HG02759 (cell line): ENCODE measurements at regions not wholly inside any gene's neighbourhood (a gene's known extent, or its start where the extent isn't known, plus 50 kb on each side); places are given as distances from the start of the nearest gene placed in this dataset.

ENCODE experiments used
- ATAC-seq: cut with Tn5 transposase; IDR thresholded peaks from one replicate; pipeline ENCODE4 v1.9.1; 2021; ENCODE audit warnings: mild to moderate bottlenecking, moderate library complexity; ENCODE audit not compliant: unreplicated experiment

DNA sequence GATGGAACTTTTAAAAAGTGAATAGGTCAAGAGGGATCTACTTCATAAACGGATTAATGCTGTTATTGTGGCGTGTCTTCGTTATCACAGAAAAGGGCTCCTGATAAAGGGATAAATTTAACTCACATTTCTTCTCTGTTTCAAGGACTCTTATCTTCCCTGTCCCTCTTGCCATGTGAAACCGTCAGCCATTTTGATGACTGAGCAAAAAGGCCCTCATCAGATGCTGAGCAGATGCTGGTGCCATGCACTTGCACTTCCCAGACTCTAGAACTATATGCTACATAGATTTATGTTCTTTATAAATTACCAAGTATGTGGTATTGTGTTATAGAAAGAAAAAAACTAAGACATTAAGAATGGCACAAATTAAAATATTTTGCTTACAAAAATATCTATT is 1011.8 kb upstream of the GBE1 start:
- ATAC-seq: no peak

DNA sequence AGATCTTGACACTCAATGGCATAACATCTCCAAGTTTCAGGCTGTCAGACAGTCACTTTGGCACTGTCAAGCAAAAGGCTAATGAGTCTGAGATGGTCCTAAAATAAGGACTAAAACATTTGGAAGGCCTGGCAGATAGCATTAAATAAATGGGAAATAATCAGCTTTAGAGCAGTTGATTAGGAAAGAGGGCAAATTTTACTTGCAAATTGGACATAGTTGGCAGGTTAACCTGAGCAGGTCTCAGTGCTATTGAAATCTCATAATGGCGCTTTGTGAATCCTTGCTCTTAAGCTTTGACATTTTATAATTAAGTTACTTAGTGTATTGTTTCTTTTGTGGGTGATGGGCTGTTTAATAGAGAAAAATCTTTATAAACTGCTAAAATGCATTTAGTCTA is 1003.1 kb upstream of the GBE1 start:
- ATAC-seq: no peak

DNA sequence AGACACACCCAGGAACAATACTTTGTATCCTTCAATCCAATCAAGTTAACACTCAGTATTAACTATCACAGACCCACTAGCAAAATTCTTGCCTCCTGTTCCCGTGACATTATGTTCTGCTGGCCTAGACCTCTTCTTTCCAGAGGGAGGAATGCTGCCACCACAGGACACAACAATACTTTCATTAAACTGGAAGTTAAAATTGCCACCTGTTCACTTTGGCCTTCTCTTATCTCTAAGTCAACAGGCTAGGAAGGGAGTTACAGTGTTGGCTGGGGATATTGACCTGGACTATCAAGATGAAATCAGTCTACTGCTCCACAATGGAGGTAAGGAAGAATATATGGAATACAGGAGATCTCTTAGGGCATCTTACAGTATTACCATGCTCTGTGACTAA is 1000.4 kb upstream of the GBE1 start:
- no peak for ATAC-seq

DNA sequence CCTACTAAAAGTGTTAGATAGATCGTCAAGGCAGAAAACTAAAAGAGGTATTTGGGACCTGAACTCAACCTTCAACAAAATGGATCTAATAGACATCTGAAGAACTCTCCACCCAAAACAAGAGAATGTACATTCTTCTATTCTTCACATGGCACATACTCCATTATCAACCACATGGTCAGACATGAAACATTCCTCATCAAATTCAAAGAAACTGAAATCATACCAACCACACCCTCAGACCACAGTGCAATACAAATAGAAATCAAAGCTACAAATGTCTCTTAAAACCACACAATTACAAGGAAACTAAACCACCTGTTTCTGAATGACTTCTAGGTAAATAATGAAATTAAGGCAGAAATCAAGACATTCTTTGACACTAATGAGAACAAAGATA is 984.1 kb upstream of the GBE1 start:
- no peak for ATAC-seq

DNA sequence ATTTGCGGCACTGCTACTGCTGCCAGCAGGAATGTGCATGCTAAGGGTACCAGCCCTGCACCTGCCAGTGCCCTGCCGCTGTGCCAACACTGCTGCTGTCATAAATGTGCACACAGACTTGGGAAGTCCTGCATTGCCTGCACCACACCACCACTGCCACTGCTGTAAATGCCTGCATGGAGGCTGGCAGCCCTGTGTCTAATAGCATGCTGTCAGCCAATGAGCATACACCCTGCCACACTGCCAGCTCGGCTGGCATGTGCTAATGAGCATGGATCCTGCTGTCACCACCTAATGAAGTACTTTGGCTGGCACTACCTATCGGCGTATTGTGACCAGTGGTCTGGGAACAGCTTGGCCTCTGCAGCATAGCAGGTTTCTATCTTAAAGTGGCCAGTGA is 981.8 kb upstream of the GBE1 start:
- no peak for ATAC-seq

DNA sequence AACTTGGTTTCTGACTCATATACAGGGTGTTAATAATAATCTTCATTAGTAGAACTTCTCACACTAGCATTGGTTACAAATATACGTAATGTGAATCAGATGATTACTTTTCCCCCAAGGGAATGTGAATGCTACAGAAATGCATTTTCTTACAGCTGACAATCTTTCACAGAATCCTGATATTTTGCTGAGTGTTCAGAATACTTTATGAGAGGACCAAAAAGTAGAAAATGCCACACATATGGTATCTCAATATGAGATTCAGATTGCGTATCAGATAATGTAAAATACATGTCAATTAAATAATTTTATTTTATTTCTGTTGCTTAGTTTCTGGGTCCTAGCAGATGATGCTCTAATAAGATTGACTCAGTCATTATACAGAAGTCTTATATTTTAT is 979.9 kb upstream of the GBE1 start:
- no peak for ATAC-seq

DNA sequence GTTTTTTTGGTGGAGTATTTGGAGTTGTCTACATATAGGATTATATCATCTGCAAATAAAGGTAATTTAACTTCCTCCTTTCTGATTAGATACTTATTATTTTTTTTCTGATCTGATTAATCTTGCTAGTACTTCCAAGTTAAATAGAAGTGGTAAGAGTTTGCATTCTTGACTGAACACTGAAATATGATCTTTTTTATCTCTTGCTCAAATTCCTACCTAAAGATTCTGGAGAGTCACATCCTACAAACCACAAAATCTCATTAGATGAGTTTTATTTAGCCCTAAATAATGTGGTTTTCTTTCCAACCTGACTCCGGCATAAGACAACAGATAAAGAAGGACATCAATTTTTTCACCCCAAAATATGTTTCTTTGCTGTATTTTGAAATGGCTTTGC is 977.9 kb upstream of the GBE1 start:
- ATAC-seq: no peak

DNA sequence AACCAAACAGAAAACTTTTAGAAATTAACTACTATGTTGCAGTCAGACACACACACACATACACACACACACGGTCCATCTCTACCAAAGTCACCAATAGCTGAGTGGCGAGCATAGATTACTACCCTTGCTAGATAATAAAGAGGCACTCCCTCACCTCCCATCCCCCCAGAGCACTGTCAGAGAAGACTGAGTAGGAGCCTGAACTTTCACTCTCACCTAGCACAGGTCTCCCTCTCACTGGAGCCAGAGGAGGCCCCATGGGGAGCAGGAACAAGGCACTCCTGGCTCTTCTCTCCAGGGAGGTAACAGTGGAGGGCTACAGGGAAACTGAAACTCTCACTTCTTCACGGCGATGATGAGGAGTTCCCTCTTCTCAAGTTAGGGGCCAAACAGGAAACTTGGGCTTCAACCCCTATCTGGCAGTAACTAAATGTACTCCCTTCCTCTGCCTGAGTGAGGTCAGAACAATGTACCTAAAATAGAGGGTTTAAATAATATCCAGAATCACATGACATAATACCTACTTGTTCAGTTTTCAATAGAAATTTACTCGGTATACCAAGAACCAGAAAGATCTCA is 975.3 kb upstream of the GBE1 start:
- no peak for ATAC-seq

DNA sequence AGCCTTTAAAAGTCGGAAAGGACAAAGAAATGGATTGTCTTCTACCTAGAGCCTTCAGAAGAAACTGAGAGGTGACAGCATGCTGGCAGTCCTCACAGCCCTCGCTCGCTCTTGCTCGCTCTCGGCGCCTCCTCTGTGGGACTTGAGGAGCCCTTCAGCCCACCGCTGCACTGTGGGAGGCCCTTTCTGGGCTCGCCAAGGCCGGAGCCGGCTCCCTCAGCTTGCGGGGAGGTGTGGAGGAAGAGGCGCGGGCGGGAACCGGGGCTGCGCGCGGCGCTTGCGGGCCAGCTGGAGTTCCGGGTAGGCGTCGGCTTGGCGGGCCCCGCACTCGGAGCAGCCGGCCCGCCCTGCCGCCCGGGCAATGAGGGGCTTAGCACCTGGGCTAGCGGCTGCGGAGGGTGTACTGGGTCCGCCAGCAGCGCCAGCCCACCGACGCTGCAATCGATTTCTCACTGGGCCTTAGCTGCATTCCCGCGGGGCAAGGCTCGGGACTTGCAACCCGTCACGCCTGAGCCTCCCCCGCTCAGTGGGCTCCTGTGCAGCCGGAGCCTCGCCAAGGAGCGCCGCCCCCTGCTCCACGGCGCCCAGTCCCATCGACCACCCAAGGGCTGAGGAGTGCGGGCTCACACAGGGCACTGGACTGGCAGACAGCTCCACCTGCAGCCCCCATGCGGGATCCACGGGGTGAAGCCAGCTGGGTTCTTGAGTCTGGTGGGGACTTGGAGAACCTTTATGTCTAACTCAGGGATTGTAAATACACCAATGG is 953.8 kb upstream of the GBE1 start:
- ATAC-seq: no peak

DNA sequence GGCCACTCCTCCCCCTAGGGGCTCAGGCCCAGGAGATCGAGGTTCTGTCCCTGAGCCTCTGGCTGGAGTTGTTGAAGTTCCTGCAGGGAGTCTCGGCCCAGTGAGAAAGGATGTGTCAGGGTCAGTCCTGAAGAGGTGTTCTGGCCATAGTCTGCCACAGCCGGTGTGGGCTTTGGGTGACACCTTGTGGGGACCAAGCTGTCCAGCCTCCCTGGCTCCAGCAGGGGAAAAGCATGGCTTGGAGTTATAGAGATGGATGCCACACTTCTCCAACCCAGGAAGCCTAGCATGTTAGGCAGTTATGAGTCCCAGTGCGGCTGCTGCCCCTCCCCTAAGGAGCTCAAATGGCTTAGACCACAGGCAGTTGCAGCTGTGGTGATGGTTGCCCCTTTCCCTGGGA is 945.6 kb upstream of the GBE1 start:
- ATAC-seq: no peak

DNA sequence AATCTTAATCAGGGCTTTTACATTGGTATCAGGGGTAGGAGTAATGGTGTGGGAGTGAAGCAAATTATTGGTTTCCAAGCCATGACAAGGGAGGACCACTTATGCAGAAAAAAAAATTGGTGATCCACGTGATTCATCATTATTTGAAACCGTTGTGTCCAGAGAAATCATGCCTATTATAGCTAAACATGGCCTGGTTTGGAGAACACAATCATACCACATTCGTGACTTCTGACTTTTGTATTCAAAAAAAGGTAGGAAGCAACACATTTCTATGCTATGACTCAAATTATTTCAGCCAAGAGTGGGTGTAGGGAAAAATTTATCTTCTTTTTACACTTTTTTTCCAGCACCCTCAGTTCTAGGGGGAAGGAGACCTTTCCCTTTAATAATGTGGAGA is 924.3 kb upstream of the GBE1 start:
- no peak for ATAC-seq

DNA sequence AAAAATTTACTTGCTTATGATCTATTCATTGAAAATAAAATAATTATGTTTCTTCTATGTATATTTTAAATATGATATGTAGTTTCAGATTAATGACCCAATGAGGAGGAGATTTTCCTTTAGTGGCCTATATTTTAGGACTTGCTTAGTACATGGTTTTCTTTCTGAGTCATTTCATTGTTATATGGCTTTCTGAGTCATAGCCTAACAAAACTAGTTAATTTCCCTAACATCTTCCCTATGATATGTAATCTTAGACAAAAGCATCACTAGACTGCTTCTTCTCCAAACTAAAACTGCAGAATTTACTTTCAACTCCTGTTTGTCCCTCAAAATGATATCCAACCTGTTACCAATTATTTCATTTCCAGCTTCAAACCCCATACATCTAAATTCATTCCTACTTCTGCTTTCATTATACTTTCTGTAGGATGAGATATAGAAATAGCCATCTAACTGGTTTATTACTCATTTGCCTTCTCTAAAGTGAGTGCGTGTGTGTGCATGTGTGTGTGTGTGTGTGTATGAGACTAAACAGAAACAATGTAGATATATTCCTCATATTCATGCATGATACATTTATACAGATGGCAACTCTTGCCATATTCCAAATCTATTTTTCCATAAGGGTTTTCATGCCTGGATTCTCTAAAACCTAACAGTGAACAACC is 915.0 kb upstream of the GBE1 start:
- ATAC-seq: no peak

DNA sequence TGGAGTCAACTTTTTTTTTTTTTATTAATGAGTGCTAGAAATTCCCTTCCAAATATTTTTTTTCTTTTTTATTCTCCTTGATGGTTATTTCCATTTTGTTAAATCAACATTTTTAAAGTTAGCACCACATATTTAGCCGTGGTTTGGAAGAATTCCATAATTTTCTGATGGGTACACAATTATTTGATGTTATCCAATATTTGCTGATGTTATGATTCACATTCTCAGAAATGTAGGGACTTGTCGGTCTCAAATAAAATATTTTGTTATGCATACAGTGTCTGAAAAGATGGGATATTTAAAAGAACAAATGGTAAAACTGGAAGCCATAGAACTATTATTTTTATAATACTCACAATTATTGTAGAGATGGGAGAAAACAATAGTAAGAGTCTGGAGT is 911.5 kb upstream of the GBE1 start:
- no peak for ATAC-seq

DNA sequence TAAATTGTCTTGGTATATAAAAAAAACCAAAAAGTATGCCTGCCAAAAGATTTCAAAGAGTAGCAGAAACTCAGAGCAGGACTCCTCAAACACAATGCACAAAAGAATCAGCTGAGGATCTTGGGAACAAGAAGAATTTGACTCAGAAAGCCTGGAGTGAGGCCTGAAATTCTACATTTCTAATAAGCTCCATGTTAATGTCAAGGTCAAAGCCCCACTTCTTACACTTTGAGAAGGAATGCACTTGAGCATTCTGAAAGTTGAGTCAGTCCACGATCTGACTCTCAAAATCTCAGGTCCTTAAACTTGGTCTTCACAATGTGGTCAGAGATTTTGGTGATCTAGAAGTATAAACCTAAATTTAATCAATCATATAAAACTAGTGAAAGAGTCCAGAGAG is 910.0 kb upstream of the GBE1 start:
- ATAC-seq: no peak

DNA sequence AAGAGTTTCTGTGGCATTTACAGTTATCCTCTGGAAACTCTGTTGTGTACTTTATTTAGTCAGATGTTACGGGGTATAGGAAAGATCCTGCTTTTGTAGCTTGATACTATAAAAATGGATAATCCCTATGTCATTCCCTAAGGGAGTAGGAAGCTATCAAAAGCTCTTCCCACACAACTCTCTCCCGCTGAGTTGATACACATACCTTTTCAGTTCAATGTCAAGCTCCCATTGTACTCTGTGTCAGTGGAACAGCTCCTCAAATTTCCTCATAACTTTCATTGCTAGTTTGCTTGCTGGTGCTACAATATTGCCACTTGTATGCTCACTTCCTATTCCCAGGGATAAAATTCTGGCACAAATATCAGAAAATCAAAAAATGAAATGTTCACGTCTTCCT is 893.3 kb upstream of the GBE1 start:
- no peak for ATAC-seq

DNA sequence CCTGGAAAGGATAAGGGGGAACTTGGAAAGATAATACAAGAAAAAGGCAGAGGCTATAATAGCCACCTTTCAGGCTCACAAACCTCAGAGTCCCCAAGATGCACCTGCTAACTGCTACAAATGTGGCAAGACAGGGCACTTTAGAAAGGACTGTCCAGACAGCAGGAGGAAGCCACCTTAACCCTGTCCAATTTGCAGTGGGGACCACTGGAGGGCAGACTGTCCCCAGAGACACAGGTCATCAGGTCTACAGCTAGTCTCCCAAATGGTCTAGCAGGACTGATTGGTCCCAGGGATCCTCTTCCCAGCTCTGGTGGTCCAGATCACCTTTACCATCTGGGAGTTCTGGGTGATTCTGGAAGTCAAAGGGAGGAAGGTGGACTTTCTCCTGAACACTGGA is 882.5 kb upstream of the GBE1 start:
- ATAC-seq: no peak

DNA sequence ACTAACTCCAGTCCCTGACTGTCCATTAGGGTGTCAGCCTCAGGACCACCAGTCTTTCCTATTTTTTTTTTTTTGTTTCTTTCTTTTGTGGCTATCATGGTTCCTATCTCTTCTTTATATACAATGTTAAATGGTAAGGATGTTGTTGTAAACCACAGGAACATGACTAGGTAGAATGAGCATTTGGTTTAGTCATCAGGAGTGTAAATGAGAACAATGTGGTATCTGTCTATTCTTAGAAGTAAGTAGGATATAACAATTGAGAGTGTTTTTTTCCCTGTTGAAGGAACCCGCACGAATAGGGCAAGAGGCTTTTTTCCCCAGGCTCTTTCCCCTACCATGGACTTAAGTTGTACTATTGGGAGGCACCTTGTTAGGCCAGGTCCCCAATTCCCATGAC is 880.3 kb upstream of the GBE1 start:
- no peak for ATAC-seq

DNA sequence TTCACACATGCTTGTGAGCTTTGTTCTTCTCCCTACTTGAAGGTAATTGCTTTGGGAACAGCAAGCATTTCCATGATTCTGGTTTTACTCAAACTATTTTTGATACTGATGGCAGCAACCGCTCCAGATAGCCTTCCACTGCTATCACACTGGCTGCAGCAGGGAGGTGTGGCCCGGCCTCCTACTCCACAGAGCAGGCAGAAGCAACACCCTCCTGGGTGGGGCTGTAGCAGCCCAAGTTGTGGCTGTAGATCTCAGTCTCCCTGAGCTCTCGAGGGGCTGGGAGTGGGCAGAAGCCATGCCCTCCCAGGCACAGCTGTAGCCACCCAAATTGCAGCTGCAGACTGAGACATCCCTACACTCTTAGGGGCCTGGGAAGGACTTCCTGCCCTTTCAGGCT is 878.8 kb upstream of the GBE1 start:
- ATAC-seq: no peak

DNA sequence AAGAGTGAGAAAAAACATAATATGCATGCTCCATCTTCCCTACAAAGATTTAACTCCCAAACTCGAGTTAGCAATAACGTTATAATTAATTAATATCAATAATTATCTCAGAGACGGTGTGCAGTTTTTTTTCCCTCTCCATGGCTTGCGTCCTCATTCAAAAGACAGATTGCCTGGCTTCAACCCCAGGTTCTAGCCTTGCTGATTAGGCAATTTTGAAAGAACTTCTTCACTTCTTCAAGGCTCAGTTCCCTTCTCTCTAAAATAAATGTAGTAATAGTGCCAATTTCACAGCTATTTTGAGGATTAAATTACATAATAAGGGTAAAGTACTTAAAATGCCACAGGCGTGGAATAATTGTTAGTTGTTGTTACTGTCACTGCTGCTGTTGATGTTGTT is 876.1 kb upstream of the GBE1 start:
- no peak for ATAC-seq

DNA sequence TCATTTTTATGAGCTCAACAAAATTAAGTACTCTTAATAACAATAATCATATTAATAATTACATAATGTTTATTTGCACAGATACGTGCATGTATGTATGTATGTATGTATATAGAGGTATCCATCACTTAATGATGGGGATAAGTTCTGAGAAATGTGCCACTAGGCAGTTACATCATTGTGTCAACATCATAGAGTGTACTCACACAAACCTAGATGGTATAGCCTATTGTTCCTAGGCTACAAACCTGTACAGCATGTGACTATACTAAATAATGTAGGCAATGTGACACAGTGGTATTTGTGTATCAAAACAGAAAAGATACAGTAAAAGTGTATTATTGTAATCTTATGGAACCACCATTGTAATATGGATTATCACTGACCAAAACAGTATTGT is 874.7 kb upstream of the GBE1 start:
- no peak for ATAC-seq

DNA sequence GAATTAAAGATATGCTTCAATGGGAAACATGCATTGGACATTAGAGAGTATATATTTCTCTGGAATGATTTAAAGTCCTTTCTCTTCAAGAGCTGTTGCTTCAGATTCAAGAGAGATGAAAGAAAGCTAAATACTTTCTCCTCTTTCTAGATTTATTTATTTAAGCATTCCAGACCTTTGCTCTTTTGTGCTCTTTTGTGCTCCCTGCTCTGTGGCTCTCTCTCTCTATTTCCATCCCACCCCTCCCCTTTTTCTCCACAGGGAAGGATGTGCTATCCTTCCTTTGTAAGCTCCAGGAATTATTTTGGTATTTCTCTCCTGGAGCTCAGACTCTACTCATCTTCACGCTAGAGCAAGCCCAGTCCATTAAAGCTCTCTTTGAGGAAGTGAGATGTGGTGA is 871.9 kb upstream of the GBE1 start:
- no peak for ATAC-seq

DNA sequence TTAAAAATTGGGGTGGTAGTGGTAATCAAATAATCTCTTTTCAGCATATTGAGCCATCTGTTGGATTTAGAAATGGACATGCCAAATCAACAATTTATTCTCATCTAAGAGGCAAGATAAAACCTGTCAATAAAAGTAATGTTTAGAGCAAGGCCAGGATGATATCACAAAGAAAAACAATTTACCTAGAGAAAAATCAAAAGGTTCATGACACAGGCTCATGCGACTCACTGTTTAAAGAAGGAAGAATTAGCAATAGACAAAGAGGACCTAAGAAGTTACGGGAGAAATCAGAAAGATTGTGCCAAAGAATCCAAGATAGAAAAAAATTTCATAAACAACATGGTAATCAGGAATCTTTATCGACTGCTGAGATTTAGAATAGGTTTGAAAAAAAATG is 868.5 kb upstream of the GBE1 start:
- ATAC-seq: no peak
